Uterus (tissue), 3 donors: ENCODE measurements at regions not wholly inside any gene's neighbourhood (a gene's known extent, or its start where the extent isn't known, plus 50 kb on each side); places are given as distances from the start of the nearest gene placed in this dataset.
"Not testable (repeated sequence)": the region's sequence is repeated elsewhere in the genome, so short reads cannot be mapped to it uniquely, and the experiment has no call there.

ENCODE experiments used
- DNase-seq, 2 donors: peaks; one replicate each; pipeline ENCODE4 v3.0.0-alpha.2; 2019 to 2020
- H3K27ac ChIP-seq, 2 donors: fragments of 200-600 bp; sonication (generic); 1 replicate in 1 of 2; 2 replicates in 1 of 2; pipeline ENCODE4 v1.5.1; 2016 to 2018
- H3K27me3 ChIP-seq, 2 donors: fragments of 200-600 bp; sonication (generic); one replicate each; pipeline ENCODE4 v1.5.1; 2018 to 2019; ENCODE audit warnings: control low read depth in 1 of 2
- H3K36me3 ChIP-seq, 2 donors: fragments of 200-600 bp; sonication (generic); one replicate each; pipeline ENCODE4 v1.5.1; 2019; ENCODE audit warnings: control low read depth in 1 of 2
- H3K4me1 ChIP-seq, 2 donors: fragments of 200-600 bp; sonication (generic); one replicate each; pipeline ENCODE4 v1.5.1; 2018 to 2019; ENCODE audit warnings: control low read depth in 1 of 2
- H3K4me3 ChIP-seq, 2 donors: fragments of 200-600 bp; sonication (generic); 1 replicate in 1 of 2; 2 replicates in 1 of 2; pipeline ENCODE4 v1.5.1; 2018 to 2019; ENCODE audit warnings: mild to moderate bottlenecking in 1 of 2
- H3K9me3 ChIP-seq, 2 donors: fragments of 200-600 bp; sonication (generic); one replicate each; pipeline ENCODE4 v1.5.1; 2019; ENCODE audit warnings: control low read depth in 1 of 2
- POLR2A ChIP-seq, 2 donors: fragments of 450-650 bp; IDR thresholded peaks; one replicate each; pipeline ENCODE4 v1.6.1; 2016; ENCODE audit warnings: antibody characterized with exemption in 2 of 2, mild to moderate bottlenecking in 1 of 2, moderate library complexity in 1 of 2
- intact Hi-C: fragments of 100-400 bp; cut with DNase I; formaldehyde crosslinking; loops from one replicate; pipeline ENCODE4 v1.15.1; 2023; ENCODE audit warnings: low total_unique reads
- TF ChIP-seq, protein P1 (sequence below), 4 experiments: fragments of 200-600 bp in 2 of 4; fragments of 450-650 bp in 2 of 4; sonication (generic) in 2 of 4; IDR thresholded peaks; one replicate each; pipeline ENCODE4 v1.5.1; 2016 to 2019; ENCODE audit warnings: antibody characterized with exemption in 4 of 4, mild to moderate bottlenecking in 2 of 4, moderate library complexity in 1 of 4
- donor health status: DM: yes; HTN: yes; CAD: no.

GRCh38 chr20:53736122-53736756 is 142.6 kb upstream of the ZNF217 start:
- Histone ChIP-seq H3K27me3 (no peaks in the 10 kb centered on the region), H3K27ac (no peak overlapping the region), H3K36me3 (no peaks in the 10 kb centered on the region), H3K4me1 (no peaks in the 10 kb centered on the region), H3K9me3 (no peaks in the 10 kb centered on the region), H3K4me3 (no peak overlapping the region)
- DNase-seq = no peak
- intact Hi-C loops = no loop called here
- TF ChIP-seq POLR2A (IDR thresholded peaks at IDR 0.05) = no peak
- TF ChIP-seq, protein P1, sequence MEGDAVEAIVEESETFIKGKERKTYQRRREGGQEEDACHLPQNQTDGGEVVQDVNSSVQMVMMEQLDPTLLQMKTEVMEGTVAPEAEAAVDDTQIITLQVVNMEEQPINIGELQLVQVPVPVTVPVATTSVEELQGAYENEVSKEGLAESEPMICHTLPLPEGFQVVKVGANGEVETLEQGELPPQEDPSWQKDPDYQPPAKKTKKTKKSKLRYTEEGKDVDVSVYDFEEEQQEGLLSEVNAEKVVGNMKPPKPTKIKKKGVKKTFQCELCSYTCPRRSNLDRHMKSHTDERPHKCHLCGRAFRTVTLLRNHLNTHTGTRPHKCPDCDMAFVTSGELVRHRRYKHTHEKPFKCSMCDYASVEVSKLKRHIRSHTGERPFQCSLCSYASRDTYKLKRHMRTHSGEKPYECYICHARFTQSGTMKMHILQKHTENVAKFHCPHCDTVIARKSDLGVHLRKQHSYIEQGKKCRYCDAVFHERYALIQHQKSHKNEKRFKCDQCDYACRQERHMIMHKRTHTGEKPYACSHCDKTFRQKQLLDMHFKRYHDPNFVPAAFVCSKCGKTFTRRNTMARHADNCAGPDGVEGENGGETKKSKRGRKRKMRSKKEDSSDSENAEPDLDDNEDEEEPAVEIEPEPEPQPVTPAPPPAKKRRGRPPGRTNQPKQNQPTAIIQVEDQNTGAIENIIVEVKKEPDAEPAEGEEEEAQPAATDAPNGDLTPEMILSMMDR (IDR thresholded peaks at IDR 0.05) = no peak

GRCh38 chr20:53735536-53736050 is 142.0 kb upstream of the ZNF217 start:
- H3K9me3 ChIP-seq = no peaks in the 10 kb centered on the region
- H3K27me3 ChIP-seq = no peaks in the 10 kb centered on the region
- H3K4me3 ChIP-seq = no peak overlapping the region
- intact Hi-C loops = no loop called here
- TF ChIP-seq POLR2A (IDR thresholded peaks at IDR 0.05) = no peak
- no peaks in the 10 kb centered on the region for H3K4me1 ChIP-seq
- no peak overlapping the region for H3K27ac ChIP-seq
- H3K36me3 ChIP-seq = no peaks in the 10 kb centered on the region
- DNase-seq = no peak

- TF ChIP-seq, protein P1 (IDR thresholded peaks at IDR 0.05) = no peak
- intact Hi-C loops = no loop called here
- Histone ChIP-seq H3K4me1 (no peaks in the 10 kb centered on the region), H3K27ac (no peak overlapping the region), H3K4me3 (no peak overlapping the region), H3K36me3 (no peaks in the 10 kb centered on the region), H3K9me3 (no peaks in the 10 kb centered on the region), H3K27me3 (no peaks in the 10 kb centered on the region)
- DNase-seq = no peak
Measured at GRCh38 chr20:53734006-53734688, 140.5 kb upstream of the ZNF217 start.

GRCh38 chr20:53731595-53731994 is 138.0 kb upstream of the ZNF217 start:
- Histone ChIP-seq H3K9me3 (no peaks in the 10 kb centered on the region), H3K27me3 (no peaks in the 10 kb centered on the region), H3K4me1 (no peaks in the 10 kb centered on the region), H3K4me3 (no peak overlapping the region), H3K27ac (no peak overlapping the region), H3K36me3 (no peaks in the 10 kb centered on the region)
- TF ChIP-seq, protein P1 (IDR thresholded peaks at IDR 0.05) = no peak
- no peak for TF ChIP-seq POLR2A (IDR thresholded peaks at IDR 0.05)
- intact Hi-C loops = no loop called here
- DNase-seq = no peak

DNA sequence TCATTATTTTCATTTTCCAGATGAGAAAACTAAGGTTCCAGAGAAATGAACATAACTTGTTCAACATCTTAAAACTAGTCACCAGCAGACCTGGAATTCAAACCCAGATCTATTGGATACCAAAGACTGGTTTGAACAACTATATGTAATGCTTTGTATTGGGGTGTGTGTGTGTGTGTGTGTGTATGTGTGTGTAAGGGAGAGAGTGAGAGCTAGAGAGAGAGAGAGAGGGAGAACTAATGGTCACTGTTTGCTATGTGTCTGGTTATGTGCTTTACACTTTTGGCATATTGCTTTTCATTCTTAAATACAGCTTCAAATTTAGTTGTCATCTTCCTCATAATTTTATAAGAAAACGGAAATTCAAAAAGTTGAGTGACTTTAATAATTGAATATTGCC is 134.7 kb upstream of the ZNF217 start:
- TF ChIP-seq, protein P1 (IDR thresholded peaks at IDR 0.05) = no peak
- no peak for TF ChIP-seq POLR2A (IDR thresholded peaks at IDR 0.05)
- intact Hi-C loops = no loop called here
- Histone ChIP-seq H3K4me3 (no peak overlapping the region), H3K36me3 (no peaks in the 10 kb centered on the region), H3K4me1 (no peaks in the 10 kb centered on the region), H3K9me3 (no peaks in the 10 kb centered on the region), H3K27me3 (no peaks in the 10 kb centered on the region), H3K27ac (no peak overlapping the region)
- no peak for DNase-seq

- intact Hi-C loops, DNase-seq, H3K36me3 ChIP-seq, H3K27ac ChIP-seq, H3K27me3 ChIP-seq, H3K4me3 ChIP-seq, H3K4me1 ChIP-seq, H3K9me3 ChIP-seq: not testable (repeated sequence)
Measured at GRCh38 chr20:53727239-53727638, 133.6 kb upstream of the ZNF217 start.
